ENCODE measurements at regions not wholly inside any gene's neighbourhood (a gene's known extent, or its start where the extent isn't known, plus 50 kb on each side); places are given as distances from the start of the nearest gene placed in this dataset.

DNA sequence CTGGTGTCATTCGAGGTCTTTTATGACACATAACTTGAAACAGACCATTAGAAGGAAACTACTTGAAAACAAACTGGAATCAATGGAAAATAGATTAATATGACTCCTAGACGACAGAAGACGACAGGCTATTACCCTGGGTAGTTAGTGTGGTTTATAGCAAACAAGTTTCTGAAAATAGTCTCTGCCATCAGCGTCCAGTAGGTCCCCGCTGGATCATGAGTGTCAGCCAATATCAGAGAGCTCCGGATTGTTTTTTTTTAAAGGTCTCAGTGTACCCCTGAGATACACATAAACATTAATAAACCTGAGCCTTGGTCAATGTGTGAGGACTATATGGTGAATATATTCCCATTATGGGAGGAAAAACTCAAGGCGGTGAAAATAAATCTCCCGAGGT is 115.0 kb upstream of the THUMPD2 start:
- TF ChIP-seq, protein P1, sequence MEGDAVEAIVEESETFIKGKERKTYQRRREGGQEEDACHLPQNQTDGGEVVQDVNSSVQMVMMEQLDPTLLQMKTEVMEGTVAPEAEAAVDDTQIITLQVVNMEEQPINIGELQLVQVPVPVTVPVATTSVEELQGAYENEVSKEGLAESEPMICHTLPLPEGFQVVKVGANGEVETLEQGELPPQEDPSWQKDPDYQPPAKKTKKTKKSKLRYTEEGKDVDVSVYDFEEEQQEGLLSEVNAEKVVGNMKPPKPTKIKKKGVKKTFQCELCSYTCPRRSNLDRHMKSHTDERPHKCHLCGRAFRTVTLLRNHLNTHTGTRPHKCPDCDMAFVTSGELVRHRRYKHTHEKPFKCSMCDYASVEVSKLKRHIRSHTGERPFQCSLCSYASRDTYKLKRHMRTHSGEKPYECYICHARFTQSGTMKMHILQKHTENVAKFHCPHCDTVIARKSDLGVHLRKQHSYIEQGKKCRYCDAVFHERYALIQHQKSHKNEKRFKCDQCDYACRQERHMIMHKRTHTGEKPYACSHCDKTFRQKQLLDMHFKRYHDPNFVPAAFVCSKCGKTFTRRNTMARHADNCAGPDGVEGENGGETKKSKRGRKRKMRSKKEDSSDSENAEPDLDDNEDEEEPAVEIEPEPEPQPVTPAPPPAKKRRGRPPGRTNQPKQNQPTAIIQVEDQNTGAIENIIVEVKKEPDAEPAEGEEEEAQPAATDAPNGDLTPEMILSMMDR (IDR thresholded peaks at IDR 0.05), result no peak
- no peak for TF ChIP-seq POLR2A (IDR thresholded peaks at IDR 0.05)

Measured in adrenal gland (tissue), 5 donors.